HEK293 (cell line): ENCODE measurements at regions not wholly inside any gene's neighbourhood (a gene's known extent, or its start where the extent isn't known, plus 50 kb on each side); places are given as distances from the start of the nearest gene placed in this dataset.

ENCODE experiments used
- CTCF ChIA-PET: fragments of 350-600 bp; formaldehyde crosslinking; extraction: SDS; loops from one replicate; lab custom pipeline; 2021; ENCODE audit warnings: antibody characterized with exemption; lab: Yijun Ruan, JAX
- POLR2A ChIA-PET: fragments of 300-600 bp; formaldehyde crosslinking; extraction: SDS; loops from one replicate; lab custom pipeline; 2020; ENCODE audit warnings: antibody characterized with exemption, inconsistent platforms; lab: Yijun Ruan, JAX
- H3K27ac ChIP-seq: fragments of 200-500 bp; sonication (Bioruptor generic); 2 replicates; pipeline ENCODE4 v1.5.1; 2014; ENCODE audit warnings: low read depth, low read length, control low read depth, inconsistent platforms; ENCODE audit errors: extremely low read depth
- H3K36me3 ChIP-seq, 2 experiments: fragments of 200-500 bp in 1 of 2; sonication (Bioruptor generic) in 1 of 2; 1 replicate in 1 of 2; 2 replicates in 1 of 2; pipeline ENCODE4 v1.5.1; 2014 to 2017; ENCODE audit warnings: inconsistent platforms in 2 of 2, low read length in 2 of 2; ENCODE audit not compliant: control insufficient read depth in 2 of 2, insufficient read depth in 1 of 2
- H3K4me1 ChIP-seq: fragments of 200-500 bp; sonication (Bioruptor generic); 2 replicates; pipeline ENCODE4 v1.5.1; 2014; ENCODE audit warnings: mild to moderate bottlenecking, low read length, inconsistent platforms; ENCODE audit not compliant: control insufficient read depth, insufficient read depth
- H3K4me3 ChIP-seq: 2 replicates; pipeline ENCODE4 v1.5.1; 2011; ENCODE audit warnings: low read depth, mild to moderate bottlenecking, control low read depth, low read length, moderate library complexity
- H3K9me3 ChIP-seq: fragments of 200-500 bp; sonication (Bioruptor generic); 2 replicates; pipeline ENCODE4 v1.5.1; 2014; ENCODE audit warnings: low read depth, low read length, inconsistent platforms; ENCODE audit not compliant: control insufficient read depth, insufficient read depth
- FEZF1 ChIP-seq: fragments of 450-650 bp; formaldehyde crosslinking; IDR thresholded peaks from 2 replicates; pipeline ENCODE4 v1.5.1; 2016; ENCODE audit warnings: missing biosample characterization, missing genetic modification characterization
- GLI4 ChIP-seq: fragments of 450-650 bp; formaldehyde crosslinking; IDR thresholded peaks from 2 replicates; pipeline ENCODE4 v1.5.1; 2016; ENCODE audit warnings: missing biosample characterization, missing genetic modification characterization
- HOXC10 ChIP-seq: sonication (generic); formaldehyde crosslinking; IDR thresholded peaks from 2 replicates; pipeline ENCODE4 v1.8.1; 2023; ENCODE audit warnings: mild to moderate bottlenecking, missing genetic modification reagents
- IKZF3 ChIP-seq: fragments of 450-650 bp; IDR thresholded peaks from 2 replicates; pipeline ENCODE4 v1.5.0; 2018; ENCODE audit warnings: missing biosample characterization, mild to moderate bottlenecking, missing genetic modification characterization, moderate library complexity
- OSR2 ChIP-seq: fragments of 450-650 bp; formaldehyde crosslinking; IDR thresholded peaks from 2 replicates; pipeline ENCODE4 v1.5.1; 2016; ENCODE audit warnings: missing biosample characterization, missing genetic modification characterization
- PRDM1 ChIP-seq: fragments of 450-650 bp; formaldehyde crosslinking; IDR thresholded peaks from 2 replicates; pipeline ENCODE4; 2016; ENCODE audit warnings: missing biosample characterization, missing genetic modification characterization
- PRDM4 ChIP-seq: fragments of 450-650 bp; formaldehyde crosslinking; IDR thresholded peaks from 2 replicates; pipeline ENCODE4 v1.5.1; 2017; ENCODE audit warnings: missing biosample characterization, missing genetic modification characterization
- REST ChIP-seq: fragments of 450-650 bp; formaldehyde crosslinking; IDR thresholded peaks from 2 replicates; pipeline ENCODE4 v1.5.1; 2016; ENCODE audit warnings: missing biosample characterization, missing genetic modification characterization
- SALL2 ChIP-seq: fragments of 450-650 bp; formaldehyde crosslinking; IDR thresholded peaks from 2 replicates; pipeline ENCODE4 v1.5.0; 2017; ENCODE audit warnings: missing biosample characterization, mild to moderate bottlenecking, missing genetic modification characterization, borderline replicate concordance
- SCRT1 ChIP-seq: fragments of 450-650 bp; formaldehyde crosslinking; IDR thresholded peaks from 2 replicates; pipeline ENCODE4 v1.5.1; 2016; ENCODE audit warnings: missing biosample characterization, missing genetic modification characterization, borderline replicate concordance
- YY1 ChIP-seq: fragments of 450-650 bp; formaldehyde crosslinking; IDR thresholded peaks from 2 replicates; pipeline ENCODE4 v1.5.1; 2018; ENCODE audit warnings: missing biosample characterization, missing genetic modification characterization
- ZFP69B ChIP-seq: fragments of 450-650 bp; formaldehyde crosslinking; IDR thresholded peaks from 2 replicates; pipeline ENCODE4 v1.5.1; 2016; ENCODE audit warnings: missing biosample characterization, missing genetic modification characterization
- ZNF138 ChIP-seq: fragments of 450-650 bp; formaldehyde crosslinking; IDR thresholded peaks from 2 replicates; pipeline ENCODE4 v1.5.1; 2016; ENCODE audit warnings: missing biosample characterization, missing genetic modification characterization, borderline replicate concordance
- ZNF140 ChIP-seq: fragments of 450-650 bp; formaldehyde crosslinking; IDR thresholded peaks from 2 replicates; pipeline ENCODE4 v1.5.1; 2016; ENCODE audit warnings: missing biosample characterization, missing genetic modification characterization
- ZNF350 ChIP-seq: fragments of 450-650 bp; formaldehyde crosslinking; IDR thresholded peaks from 2 replicates; pipeline ENCODE4 v1.5.0; 2017; ENCODE audit warnings: missing biosample characterization, mild to moderate bottlenecking, missing genetic modification characterization
- ZNF362 ChIP-seq: fragments of 450-650 bp; formaldehyde crosslinking; IDR thresholded peaks from 2 replicates; pipeline ENCODE4 v1.5.1; 2016; ENCODE audit warnings: missing biosample characterization, missing genetic modification characterization
- ZNF391 ChIP-seq: fragments of 450-650 bp; formaldehyde crosslinking; IDR thresholded peaks from 2 replicates; pipeline ENCODE4 v1.5.1; 2016; ENCODE audit warnings: low read depth, missing biosample characterization, missing genetic modification characterization, borderline replicate concordance
- ZNF416 ChIP-seq: fragments of 450-650 bp; formaldehyde crosslinking; IDR thresholded peaks from 2 replicates; pipeline ENCODE4 v1.5.1; 2016; ENCODE audit warnings: missing biosample characterization, missing genetic modification characterization
- ZNF501 ChIP-seq: fragments of 450-650 bp; formaldehyde crosslinking; IDR thresholded peaks from 2 replicates; pipeline ENCODE4 v1.5.1; 2016; ENCODE audit warnings: missing biosample characterization, missing genetic modification characterization
- ZNF561 ChIP-seq: fragments of 450-650 bp; IDR thresholded peaks from 2 replicates; pipeline ENCODE4 v1.5.1; 2018; ENCODE audit warnings: missing biosample characterization, missing genetic modification characterization, borderline replicate concordance
- ZNF596 ChIP-seq: fragments of 450-650 bp; IDR thresholded peaks from 2 replicates; pipeline ENCODE4 v1.5.0; 2018; ENCODE audit warnings: missing biosample characterization, mild to moderate bottlenecking, missing genetic modification characterization, moderate library complexity
- ZNF639 ChIP-seq: fragments of 450-650 bp; formaldehyde crosslinking; IDR thresholded peaks from 2 replicates; pipeline ENCODE4 v1.5.1; 2016; ENCODE audit warnings: missing biosample characterization, missing genetic modification characterization
- ZNF654 ChIP-seq: fragments of 450-650 bp; formaldehyde crosslinking; IDR thresholded peaks from 2 replicates; pipeline ENCODE4 v1.5.1; 2016; ENCODE audit warnings: low read depth, missing biosample characterization, missing genetic modification characterization
- ZNF677 ChIP-seq: fragments of 450-650 bp; IDR thresholded peaks from 2 replicates; pipeline ENCODE4 v1.5.0; 2018; ENCODE audit warnings: missing biosample characterization, mild to moderate bottlenecking, missing genetic modification characterization, moderate library complexity
- ZNF704 ChIP-seq: fragments of 450-650 bp; formaldehyde crosslinking; IDR thresholded peaks from 2 replicates; pipeline ENCODE4 v1.5.1; 2016; ENCODE audit warnings: missing biosample characterization, missing genetic modification characterization
- ZNF707 ChIP-seq: fragments of 450-650 bp; formaldehyde crosslinking; IDR thresholded peaks from 2 replicates; pipeline ENCODE4 v1.5.1; 2016; ENCODE audit warnings: missing biosample characterization, missing genetic modification characterization
- ZNF768 ChIP-seq: fragments of 450-650 bp; formaldehyde crosslinking; IDR thresholded peaks from 2 replicates; pipeline ENCODE4 v1.5.1; 2018; ENCODE audit warnings: missing biosample characterization, mild to moderate bottlenecking, missing genetic modification characterization
- ZSCAN30 ChIP-seq: fragments of 450-650 bp; IDR thresholded peaks from 2 replicates; pipeline ENCODE4 v1.5.1; 2018; ENCODE audit warnings: missing biosample characterization, mild to moderate bottlenecking, missing genetic modification characterization, moderate library complexity

- Histone ChIP-seq H3K27ac (no peak overlapping the region), H3K9me3 (no peaks in the 10 kb centered on the region), H3K4me3 (no peak overlapping the region), H3K4me1 (no peaks in the 10 kb centered on the region), H3K36me3 (no peaks in the 10 kb centered on the region)
- CTCF ChIA-PET, result no interaction called here
- POLR2A ChIA-PET, result no interaction called here
- TF ChIP-seq SALL2 (tag by site-specific recombination) (no peak), FEZF1 (tag by site-specific recombination) (no peak), ZNF391 (tag by site-specific recombination) (no peak), ZNF362 (tag by site-specific recombination) (no peak), ZNF596 (no peak), ZNF416 (tag by site-specific recombination) (no peak), YY1 (no peak), ZNF140 (tag by site-specific recombination) (no peak), ZNF677 (no peak), ZSCAN30 (tag by site-specific recombination) (no peak), ZNF138 (tag by site-specific recombination) (no peak), PRDM1 (no peak), PRDM4 (no peak), ZNF350 (tag by site-specific recombination) (no peak), ZNF768 (tag by site-specific recombination) (no peak)
Measured at GRCh38 chr16:65468133-65468532, 346.3 kb upstream of the CDH11 start.

GRCh38 chr16:65463652-65464260 is 341.9 kb upstream of the CDH11 start:
- Histone ChIP-seq H3K4me3 (no peak overlapping the region), H3K4me1 (no peaks in the 10 kb centered on the region), H3K36me3 (no peaks in the 10 kb centered on the region), H3K9me3 (no peaks in the 10 kb centered on the region), H3K27ac (no peak overlapping the region)
- CTCF ChIA-PET, result interaction anchor here (0.6 to 0.7 kb wide), 2 partner anchors 36 to 339 kb away, joined by 3 to 4 read pairs; no protein-coding TSS in a partner anchor
- POLR2A ChIA-PET, result no interaction called here
- TF ChIP-seq ZNF561 (tag by site-specific recombination) (no peak), ZNF639 (tag by site-specific recombination) (no peak), REST (tag by site-specific recombination) (no peak), IKZF3 (tag by site-specific recombination) (no peak), OSR2 (tag by site-specific recombination) (no peak), GLI4 (tag by site-specific recombination) (no peak), SCRT1 (tag by site-specific recombination) (no peak), HOXC10 (no peak), ZNF654 (no peak), ZNF707 (no peak), ZNF704 (tag by site-specific recombination) (no peak), ZNF501 (tag by site-specific recombination) (no peak), ZFP69B (tag by site-specific recombination) (no peak)
